ENCODE measurements at regions not wholly inside any gene's neighbourhood (a gene's known extent, or its start where the extent isn't known, plus 50 kb on each side); places are given as distances from the start of the nearest gene placed in this dataset.

DNA sequence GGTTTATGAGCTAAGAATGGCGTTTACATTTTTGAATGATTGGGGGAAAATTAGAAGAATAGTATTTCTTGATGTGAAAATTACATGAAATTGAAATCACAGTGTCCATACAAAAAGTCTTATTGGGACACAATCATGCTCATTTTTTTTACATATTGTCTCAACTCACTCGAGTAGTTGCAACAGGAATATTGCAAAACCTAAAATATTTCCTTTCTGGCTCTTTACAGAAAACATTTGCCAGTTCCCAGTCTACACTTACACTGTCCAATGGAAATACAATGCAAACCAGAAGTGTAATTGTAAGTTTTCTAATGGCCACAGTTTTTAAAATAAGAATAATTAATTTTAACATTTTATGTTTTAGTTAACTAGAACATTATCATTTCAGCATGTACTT, 137.8 kb downstream of the SAMMSON start:
- TF ChIP-seq, protein P1, sequence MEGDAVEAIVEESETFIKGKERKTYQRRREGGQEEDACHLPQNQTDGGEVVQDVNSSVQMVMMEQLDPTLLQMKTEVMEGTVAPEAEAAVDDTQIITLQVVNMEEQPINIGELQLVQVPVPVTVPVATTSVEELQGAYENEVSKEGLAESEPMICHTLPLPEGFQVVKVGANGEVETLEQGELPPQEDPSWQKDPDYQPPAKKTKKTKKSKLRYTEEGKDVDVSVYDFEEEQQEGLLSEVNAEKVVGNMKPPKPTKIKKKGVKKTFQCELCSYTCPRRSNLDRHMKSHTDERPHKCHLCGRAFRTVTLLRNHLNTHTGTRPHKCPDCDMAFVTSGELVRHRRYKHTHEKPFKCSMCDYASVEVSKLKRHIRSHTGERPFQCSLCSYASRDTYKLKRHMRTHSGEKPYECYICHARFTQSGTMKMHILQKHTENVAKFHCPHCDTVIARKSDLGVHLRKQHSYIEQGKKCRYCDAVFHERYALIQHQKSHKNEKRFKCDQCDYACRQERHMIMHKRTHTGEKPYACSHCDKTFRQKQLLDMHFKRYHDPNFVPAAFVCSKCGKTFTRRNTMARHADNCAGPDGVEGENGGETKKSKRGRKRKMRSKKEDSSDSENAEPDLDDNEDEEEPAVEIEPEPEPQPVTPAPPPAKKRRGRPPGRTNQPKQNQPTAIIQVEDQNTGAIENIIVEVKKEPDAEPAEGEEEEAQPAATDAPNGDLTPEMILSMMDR (IDR thresholded peaks at IDR 0.05), result no peak
- TF ChIP-seq POLR2A (IDR thresholded peaks at IDR 0.05), result no peak
